NCI-H748 treated with DMSO at 0.1 percent for 48 hours (cell line): ENCODE measurements at regions not wholly inside any gene's neighbourhood (a gene's known extent, or its start where the extent isn't known, plus 50 kb on each side); places are given as distances from the start of the nearest gene placed in this dataset.
A peak's percentile ranks its signal among the peaks of the same experiment; 100 is the strongest.
"Not testable (repeated sequence)": the region's sequence is repeated elsewhere in the genome, so short reads cannot be mapped to it uniquely, and the experiment has no call there.

Source experiments
- DNase-seq: peaks from one replicate; lab custom pipeline; 2025; lab: John Stamatoyannopoulos, UW

GRCh38 chr14:106803379-106803778 lies 1277.0 kb downstream of the TMEM121 start:
- DNase-seq = no peak

GRCh38 chr14:106807493-106807892 lies 1281.1 kb downstream of the TMEM121 start:
- no peak for DNase-seq

GRCh38 chr14:106808458-106808857 lies 1282.1 kb downstream of the TMEM121 start:
- no peak for DNase-seq

GRCh38 chr14:106808907-106809306 lies 1282.5 kb downstream of the TMEM121 start:
- no peak for DNase-seq

GRCh38 chr14:106809615-106810014 lies 1283.2 kb downstream of the TMEM121 start:
- DNase-seq = no peak

GRCh38 chr14:106810168-106810567 lies 1283.8 kb downstream of the TMEM121 start:
- DNase-seq = not testable (repeated sequence)

- DNase-seq = no peak
Measured at GRCh38 chr14:106811162-106811561, 1284.8 kb downstream of the TMEM121 start.

- DNase-seq = no peak
Measured at GRCh38 chr14:106812788-106813476, 1286.5 kb downstream of the TMEM121 start.

GRCh38 chr14:106813477-106813823 lies 1287.1 kb downstream of the TMEM121 start:
- no peak for DNase-seq

- no peak for DNase-seq
Measured at GRCh38 chr14:106820119-106820518, 1293.7 kb downstream of the TMEM121 start.

GRCh38 chr14:106821119-106821518 lies 1294.7 kb downstream of the TMEM121 start:
- no peak for DNase-seq

GRCh38 chr14:106822905-106823304 lies 1296.5 kb downstream of the TMEM121 start:
- no peak for DNase-seq

- DNase-seq = no peak
Measured at GRCh38 chr14:106823552-106823951, 1297.2 kb downstream of the TMEM121 start.

GRCh38 chr14:106826833-106827369 lies 1300.5 kb downstream of the TMEM121 start:
- DNase-seq = no peak

GRCh38 chr14:106831322-106831720 lies 1304.9 kb downstream of the TMEM121 start:
- DNase-seq = no peak

GRCh38 chr14:106837870-106838269 lies 1311.5 kb downstream of the TMEM121 start:
- DNase-seq = no peak

GRCh38 chr14:106838991-106839769 lies 1312.8 kb downstream of the TMEM121 start:
- DNase-seq = no peak

- DNase-seq = no peak
Measured at GRCh38 chr14:106840258-106840657, 1313.9 kb downstream of the TMEM121 start.

- no peak for DNase-seq
Measured at GRCh38 chr14:106840991-106841390, 1314.6 kb downstream of the TMEM121 start.

GRCh38 chr14:106841701-106842100 lies 1315.3 kb downstream of the TMEM121 start:
- no peak for DNase-seq

GRCh38 chr14:106842687-106843086 lies 1316.3 kb downstream of the TMEM121 start:
- no peak for DNase-seq

- DNase-seq = no peak
Measured at GRCh38 chr14:106843386-106843785, 1317.0 kb downstream of the TMEM121 start.

GRCh38 chr14:106843951-106844483 lies 1317.6 kb downstream of the TMEM121 start:
- peak; percentile 52 for DNase-seq
